ENCODE measurements at regions not wholly inside any gene's neighbourhood (a gene's known extent, or its start where the extent isn't known, plus 50 kb on each side); places are given as distances from the start of the nearest gene placed in this dataset.

GRCh38 chr4:63524764-63525163, 884.5 kb downstream of the TECRL start:
- TF ChIP-seq CTCF (IDR thresholded peaks at IDR 0.05) (no peak), POLR2A (IDR thresholded peaks at IDR 0.05) (no peak)

Measured in prostate gland (tissue), 2 donors.